GM13976 (cell line): ENCODE measurements at regions not wholly inside any gene's neighbourhood (a gene's known extent, or its start where the extent isn't known, plus 50 kb on each side); places are given as distances from the start of the nearest gene placed in this dataset.

Source experiments
- DNase-seq: peaks from one replicate; pipeline ENCODE4 v3.0.0; 2012; ENCODE audit warnings: low spot score
- in situ Hi-C: fragments of 300-500 bp; cut with MboI; formaldehyde crosslinking; loops from one replicate; pipeline ENCODE4 v1.12.0; 2022; ENCODE audit warnings: low sequenced_read_pairs, mixed read lengths, inconsistent platforms; ENCODE audit not compliant: unreplicated experiment
- TF ChIP-seq, protein P1 (sequence below): IDR thresholded peaks from 2 replicates; pipeline ENCODE4 v1.5.1; 2012; ENCODE audit warnings: borderline replicate concordance, mild to moderate bottlenecking; ENCODE audit not compliant: insufficient read depth; ENCODE audit errors: extremely low read depth, missing control alignments, control extremely low read depth

DNA sequence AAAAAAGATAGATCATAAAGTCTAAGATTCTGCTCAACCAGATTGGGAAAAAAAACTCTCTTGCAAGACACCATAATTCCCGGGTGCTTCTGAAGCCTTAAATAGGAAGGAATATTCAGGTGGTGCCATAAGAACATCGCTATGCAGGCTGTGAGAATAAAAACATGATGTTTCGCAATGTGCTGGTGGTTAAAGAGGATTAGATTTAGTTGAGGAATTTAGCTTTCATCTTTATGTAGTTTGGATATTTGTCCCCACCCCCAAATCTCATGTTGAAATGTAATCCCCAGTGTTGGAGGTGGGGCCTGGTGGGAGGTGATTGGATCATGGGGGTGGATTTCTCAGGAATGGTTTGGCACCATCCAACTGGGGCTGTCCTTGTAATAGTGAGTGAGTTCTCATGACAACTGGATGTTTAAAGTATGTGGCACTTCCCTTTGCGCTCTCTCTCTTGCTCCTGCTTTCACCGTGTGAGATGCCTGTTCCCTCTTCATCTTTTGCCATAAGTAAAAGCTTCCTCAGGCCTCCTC lies 132.2 kb downstream of the AKAIN1 start:
- TF ChIP-seq, protein P1, sequence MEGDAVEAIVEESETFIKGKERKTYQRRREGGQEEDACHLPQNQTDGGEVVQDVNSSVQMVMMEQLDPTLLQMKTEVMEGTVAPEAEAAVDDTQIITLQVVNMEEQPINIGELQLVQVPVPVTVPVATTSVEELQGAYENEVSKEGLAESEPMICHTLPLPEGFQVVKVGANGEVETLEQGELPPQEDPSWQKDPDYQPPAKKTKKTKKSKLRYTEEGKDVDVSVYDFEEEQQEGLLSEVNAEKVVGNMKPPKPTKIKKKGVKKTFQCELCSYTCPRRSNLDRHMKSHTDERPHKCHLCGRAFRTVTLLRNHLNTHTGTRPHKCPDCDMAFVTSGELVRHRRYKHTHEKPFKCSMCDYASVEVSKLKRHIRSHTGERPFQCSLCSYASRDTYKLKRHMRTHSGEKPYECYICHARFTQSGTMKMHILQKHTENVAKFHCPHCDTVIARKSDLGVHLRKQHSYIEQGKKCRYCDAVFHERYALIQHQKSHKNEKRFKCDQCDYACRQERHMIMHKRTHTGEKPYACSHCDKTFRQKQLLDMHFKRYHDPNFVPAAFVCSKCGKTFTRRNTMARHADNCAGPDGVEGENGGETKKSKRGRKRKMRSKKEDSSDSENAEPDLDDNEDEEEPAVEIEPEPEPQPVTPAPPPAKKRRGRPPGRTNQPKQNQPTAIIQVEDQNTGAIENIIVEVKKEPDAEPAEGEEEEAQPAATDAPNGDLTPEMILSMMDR, result no peak
- DNase-seq, result no peak
- in situ Hi-C loops, result no loop called here

DNA sequence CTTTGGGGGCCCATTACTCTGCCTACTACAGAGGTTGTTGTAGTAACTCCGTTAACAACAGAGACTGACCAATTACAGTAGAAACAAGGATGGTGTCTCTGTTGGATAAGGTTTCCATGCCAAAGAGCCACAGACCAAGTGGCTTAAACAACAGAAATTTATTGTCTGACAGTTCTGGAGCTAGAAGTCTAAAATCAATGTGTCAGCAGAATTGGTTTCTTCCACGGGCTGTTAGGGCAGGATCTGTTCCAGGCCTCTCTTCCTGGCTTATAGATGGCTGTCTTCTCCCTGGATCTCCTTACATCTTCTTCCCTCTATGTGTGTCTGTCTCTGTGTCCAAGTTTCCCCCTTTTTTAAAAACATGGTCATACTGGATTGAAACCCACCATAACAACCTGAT lies 135.3 kb downstream of the AKAIN1 start:
- in situ Hi-C loops, result no loop called here
- TF ChIP-seq, protein P1, result no peak

DNA sequence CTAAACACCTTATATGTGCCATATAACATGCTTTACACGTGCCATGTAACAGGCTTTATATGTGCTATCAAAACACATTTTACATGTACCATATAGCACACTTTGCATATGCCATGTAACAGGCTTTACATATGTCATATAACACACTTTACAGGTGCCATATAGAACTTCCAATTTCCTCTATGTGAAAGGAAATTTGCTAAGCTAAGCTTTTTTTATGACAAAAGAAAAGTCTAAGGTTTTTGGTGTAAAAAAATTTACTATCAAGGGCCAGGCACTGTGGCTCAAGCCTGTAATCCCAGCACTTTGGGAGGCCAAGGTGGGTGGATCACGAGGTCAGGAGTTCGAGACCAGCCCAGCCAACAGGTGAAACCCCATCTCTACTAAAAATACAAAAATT lies 136.5 kb downstream of the AKAIN1 start:
- DNase-seq, result no peak
- in situ Hi-C loops, result no loop called here
- TF ChIP-seq, protein P1, result no peak

More for the DNA sequence above, 135.3 kb downstream of the AKAIN1 start:
- no peak for DNase-seq

DNA sequence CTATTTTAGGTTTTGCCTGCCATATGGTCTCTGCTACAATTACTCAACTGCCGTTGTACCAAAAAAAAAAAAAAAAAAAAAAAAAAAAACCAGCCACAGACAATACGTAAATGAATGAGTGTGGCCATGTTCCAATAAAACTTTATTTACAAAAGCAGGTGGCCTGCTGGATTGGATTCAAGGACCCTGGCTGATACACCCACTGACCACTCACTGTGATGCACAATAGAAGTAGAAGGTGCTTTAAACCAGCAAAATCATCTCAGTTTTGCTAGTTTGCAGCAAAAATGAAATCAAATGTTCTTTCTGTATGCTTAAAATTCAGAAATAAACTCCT lies 137.4 kb downstream of the AKAIN1 start:
- no peak for DNase-seq
- in situ Hi-C loops, result loop anchor here (10.0 kb wide), 1 partner anchor 945 kb away; no protein-coding TSS in a partner anchor
- TF ChIP-seq, protein P1, result no peak

DNA sequence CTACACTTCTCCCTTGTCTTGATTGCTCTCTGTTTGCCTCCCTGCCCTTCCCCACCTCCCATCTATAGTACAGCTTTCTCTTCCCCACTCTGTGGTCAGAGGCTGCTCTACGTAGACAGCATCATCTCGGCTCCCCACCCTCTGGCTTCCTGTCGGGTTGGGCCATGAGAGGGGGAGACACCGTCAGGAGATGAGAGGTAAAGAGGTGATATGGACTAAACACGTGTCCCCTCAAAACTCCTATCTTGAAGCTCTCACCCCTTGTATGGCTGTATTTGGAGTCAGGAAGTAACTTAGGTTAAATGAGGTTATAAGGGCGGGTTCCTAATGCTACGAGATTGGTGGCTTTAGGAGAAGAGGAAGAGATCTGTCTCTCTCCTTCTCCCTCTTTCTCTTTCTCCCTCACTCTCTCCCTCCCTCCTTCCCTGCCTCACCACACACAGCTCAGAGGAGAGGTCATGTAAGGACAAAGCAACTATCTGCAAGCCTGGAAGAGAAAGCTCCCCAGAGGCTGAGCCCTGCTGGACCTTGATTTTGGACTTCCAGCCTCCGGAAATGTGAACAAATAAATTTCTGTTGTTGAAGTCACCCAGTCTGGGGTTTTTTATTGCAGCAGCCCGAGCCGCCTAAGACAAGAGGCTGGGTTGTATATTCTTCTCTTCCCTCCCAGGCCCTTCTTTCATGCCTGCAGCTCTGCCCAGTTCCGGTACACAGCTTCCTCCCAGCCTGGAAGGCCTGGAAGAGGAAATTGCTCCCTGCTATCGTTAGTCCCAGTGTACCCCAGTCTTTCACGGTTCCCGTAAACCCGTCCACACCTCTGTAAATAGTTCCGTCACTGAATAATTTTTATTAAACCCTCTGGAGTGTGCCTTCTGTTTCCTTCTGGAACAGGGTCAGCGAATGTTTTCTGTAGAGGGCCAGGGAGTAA lies 138.0 kb downstream of the AKAIN1 start:
- in situ Hi-C loops, result loop anchor here (10.0 kb wide), 1 partner anchor 944 kb away; no protein-coding TSS in a partner anchor
- no peak for DNase-seq

More for the DNA sequence above, 138.0 kb downstream of the AKAIN1 start:
- TF ChIP-seq, protein P1, result no peak
